Fibroblast of upper back skin (primary cell): ENCODE measurements at regions not wholly inside any gene's neighbourhood (a gene's known extent, or its start where the extent isn't known, plus 50 kb on each side); places are given as distances from the start of the nearest gene placed in this dataset.
"Not testable (repeated sequence)": the region's sequence is repeated elsewhere in the genome, so short reads cannot be mapped to it uniquely, and the experiment has no call there.

Experiments
- DNase-seq: peaks from one replicate; pipeline ENCODE4 v3.0.0-alpha.2; 2013

- no peak for DNase-seq
These were observed 52.3 kb upstream of the COL5A2 start for GRCh38 chr2:189231719-189232323.

GRCh38 chr2:189232759-189233406 lies 53.3 kb upstream of the COL5A2 start:
- DNase-seq: no peak

GRCh38 chr2:189233527-189233926 lies 54.0 kb upstream of the COL5A2 start:
- DNase-seq: no peak

- DNase-seq: no peak
These were observed 55.4 kb upstream of the COL5A2 start for GRCh38 chr2:189234991-189235390.

- peak; percentile 81 for DNase-seq
These were observed 56.5 kb upstream of the COL5A2 start for GRCh38 chr2:189236066-189236465.

GRCh38 chr2:189238903-189239302 lies 59.3 kb upstream of the COL5A2 start:
- no peak for DNase-seq

- not testable (repeated sequence) for DNase-seq
These were observed 64.3 kb upstream of the COL5A2 start for GRCh38 chr2:189243843-189244242.

- no peak for DNase-seq
These were observed 67.7 kb upstream of the COL5A2 start for GRCh38 chr2:189247276-189247675.

- DNase-seq: no peak
These were observed 68.6 kb upstream of the COL5A2 start for GRCh38 chr2:189248141-189248540.

GRCh38 chr2:189249171-189249570 lies 69.6 kb upstream of the COL5A2 start:
- peak; percentile 85 for DNase-seq

GRCh38 chr2:189249901-189250300 lies 70.3 kb upstream of the COL5A2 start:
- DNase-seq: peak; percentile 39

GRCh38 chr2:189252991-189253675 lies 73.6 kb upstream of the COL5A2 start:
- DNase-seq: peak; percentile 75

- DNase-seq: peak; percentile 47
These were observed 74.3 kb upstream of the COL5A2 start for GRCh38 chr2:189253836-189254235.

GRCh38 chr2:189254268-189254883 lies 74.8 kb upstream of the COL5A2 start:
- DNase-seq: peak; percentile 86

GRCh38 chr2:189255711-189256110 lies 76.2 kb upstream of the COL5A2 start:
- no peak for DNase-seq

- DNase-seq: no peak
These were observed 79.2 kb upstream of the COL5A2 start for GRCh38 chr2:189258616-189259365.

- DNase-seq: peak; percentile 83
These were observed 80.8 kb upstream of the COL5A2 start for GRCh38 chr2:189260361-189260814.

- peak; percentile 97 for DNase-seq
These were observed 81.9 kb upstream of the COL5A2 start for GRCh38 chr2:189261431-189261841.

- no peak for DNase-seq
These were observed 82.4 kb upstream of the COL5A2 start for GRCh38 chr2:189261916-189262315.

GRCh38 chr2:189265696-189266320 lies 86.2 kb upstream of the COL5A2 start:
- DNase-seq: no peak

GRCh38 chr2:189267491-189267890 lies 87.9 kb upstream of the COL5A2 start:
- DNase-seq: no peak

- DNase-seq: peak; percentile 89
These were observed 88.5 kb upstream of the COL5A2 start for GRCh38 chr2:189267925-189268579.
